A673 (cell line): ENCODE measurements at regions not wholly inside any gene's neighbourhood (a gene's known extent, or its start where the extent isn't known, plus 50 kb on each side); places are given as distances from the start of the nearest gene placed in this dataset.

ENCODE experiments used
- BruUV-seq: library from RNA; stranded (reverse); fragments of 400-500 nt; replicated peaks from 2 replicates; lab custom pipeline; 2021; lab: Mats Ljungman, UMichigan
- CTCF ChIA-PET: fragments of 300-600 bp; sonication (Branson Sonifier 250); formaldehyde crosslinking; loops from one replicate; lab custom pipeline; 2022; ENCODE audit warnings: antibody characterized with exemption; lab: Charles Lee
- POLR2A ChIA-PET: fragments of 300-600 bp; sonication (Branson Sonifier 250); formaldehyde crosslinking; loops from one replicate; lab custom pipeline; 2022; ENCODE audit warnings: antibody characterized with exemption; ENCODE audit not compliant: low non-redundant PET; lab: Charles Lee
- DNase-seq: peaks from one replicate; pipeline ENCODE4 v3.0.0-alpha.2; 2015; ENCODE audit warnings: low spot score
- H3K27ac ChIP-seq: fragments of 200-600 bp; sonication (generic); 2 replicates; pipeline ENCODE4 v1.5.1; 2016; ENCODE audit warnings: mixed run types, low read depth, mild to moderate bottlenecking, mixed read lengths, antibody characterized with exemption, low read length; ENCODE audit not compliant: poor library complexity, severe bottlenecking
- H3K27me3 ChIP-seq: fragments of 200-600 bp; sonication (generic); replicated peaks from 2 replicates; pipeline ENCODE4 v1.6.1; 2017; ENCODE audit warnings: mixed run types, low read depth, mild to moderate bottlenecking, mixed read lengths, antibody characterized with exemption, low read length; ENCODE audit not compliant: insufficient read depth, poor library complexity
- H3K36me3 ChIP-seq: fragments of 200-600 bp; sonication (generic); 2 replicates; pipeline ENCODE4 v1.6.1; 2016; ENCODE audit warnings: mixed run types, mild to moderate bottlenecking, mixed read lengths, antibody characterized with exemption, low read length; ENCODE audit not compliant: insufficient read depth, poor library complexity, severe bottlenecking
- H3K4me1 ChIP-seq: fragments of 200-600 bp; sonication (generic); 2 replicates; pipeline ENCODE4 v1.6.1; 2017; ENCODE audit warnings: mixed run types, mild to moderate bottlenecking, mixed read lengths, antibody characterized with exemption, low read length; ENCODE audit not compliant: insufficient read depth, poor library complexity, severe bottlenecking
- H3K4me3 ChIP-seq: fragments of 200-600 bp; sonication (generic); 2 replicates; pipeline ENCODE4 v1.5.1; 2016; ENCODE audit warnings: low read depth, mixed run types, mild to moderate bottlenecking, mixed read lengths, low read length; ENCODE audit not compliant: poor library complexity, severe bottlenecking
- H3K9me3 ChIP-seq: fragments of 200-600 bp; sonication (generic); 2 replicates; pipeline ENCODE4 v1.6.1; 2016; ENCODE audit warnings: mixed run types, low read depth, mild to moderate bottlenecking, mixed read lengths, antibody characterized with exemption, low read length; ENCODE audit not compliant: poor library complexity, severe bottlenecking
- CTCF ChIP-seq: fragments of 300-800, 200-600 bp; sonication (generic); conservative IDR thresholded peaks from 2 replicates; pipeline ENCODE4 v1.5.1; 2017; ENCODE audit warnings: low read depth, mild to moderate bottlenecking, antibody characterized with exemption, low read length, moderate library complexity, mixed read lengths
- EZH2 ChIP-seq: fragments of 200-600 bp; sonication (generic); IDR thresholded peaks from 2 replicates; pipeline ENCODE4 v1.6.1; 2017; ENCODE audit warnings: borderline replicate concordance, low read depth, mild to moderate bottlenecking, mixed read lengths, antibody characterized with exemption, low read length; ENCODE audit not compliant: poor library complexity, severe bottlenecking
- intact Hi-C: fragments of 100-400 bp; cut with micrococcal nuclease; formaldehyde crosslinking; loops from one replicate; pipeline ENCODE4 v1.10.0; 2022; ENCODE audit not compliant: unreplicated experiment

DNA sequence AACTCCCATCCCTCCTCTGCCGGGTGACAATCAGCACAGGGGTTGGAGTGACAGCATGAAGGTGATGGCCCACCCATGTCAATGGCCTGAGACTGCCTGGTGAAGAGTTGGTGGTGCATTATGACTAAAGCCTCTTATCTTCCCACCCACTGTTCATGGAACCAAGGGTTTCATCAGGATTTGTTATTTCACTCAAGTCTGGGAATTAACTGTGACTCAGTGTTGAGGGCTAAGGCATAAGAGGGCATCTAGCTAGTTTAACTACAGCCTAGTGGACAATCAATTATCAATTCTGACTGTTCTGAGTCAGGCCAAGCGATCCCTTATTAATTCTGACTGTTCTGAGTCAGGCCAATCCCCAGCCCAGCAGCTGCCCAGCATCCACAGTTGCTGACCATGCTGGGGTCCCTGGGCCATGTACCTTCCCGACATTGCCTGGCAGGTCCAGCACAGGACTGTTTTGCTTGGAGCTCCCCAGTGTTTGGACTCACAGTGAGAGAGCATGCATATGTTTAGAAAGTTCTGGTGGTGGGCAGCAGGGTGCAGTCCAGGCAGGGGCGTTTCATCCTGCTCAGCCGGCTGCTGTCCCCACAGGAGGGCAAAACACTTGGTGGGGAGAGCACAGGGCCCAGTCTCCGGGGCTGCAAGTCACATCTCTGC is 65.5 kb downstream of the RASL11A start:
- Histone ChIP-seq H3K36me3 (no peaks in the 10 kb centered on the region), H3K4me3 (no peak overlapping the region), H3K27me3 (peaks cover 15% of the 10 kb centered on the region), H3K27ac (no peak overlapping the region), H3K9me3 (no peaks in the 10 kb centered on the region), H3K4me1 (no peaks in the 10 kb centered on the region)
- CTCF ChIA-PET = interaction anchor here (1.9 kb wide), 1 partner anchor 351 kb away, joined by 4 read pairs; no protein-coding TSS in a partner anchor
- intact Hi-C loops = no loop called here
- DNase-seq = no peak
- no TSS peak for BruUV-seq
- POLR2A ChIA-PET = no interaction called here
- no peak for TF ChIP-seq EZH2
- no peak for TF ChIP-seq CTCF

- CTCF ChIA-PET = interaction anchor here (1.9 kb wide), 1 partner anchor 353 kb away, joined by 4 read pairs; no protein-coding TSS in a partner anchor
- BruUV-seq = no TSS peak
- intact Hi-C loops = no loop called here
- Histone ChIP-seq H3K9me3 (no peaks in the 10 kb centered on the region), H3K27me3 (peaks cover 29% of the 10 kb centered on the region), H3K4me3 (no peak overlapping the region), H3K36me3 (no peaks in the 10 kb centered on the region), H3K27ac (no peak overlapping the region), H3K4me1 (no peaks in the 10 kb centered on the region)
- DNase-seq = no peak
- TF ChIP-seq CTCF (no peak), EZH2 (no peak)
- POLR2A ChIA-PET = no interaction called here
Measured at GRCh38 chr13:27338207-27338606, 67.6 kb downstream of the RASL11A start.

DNA sequence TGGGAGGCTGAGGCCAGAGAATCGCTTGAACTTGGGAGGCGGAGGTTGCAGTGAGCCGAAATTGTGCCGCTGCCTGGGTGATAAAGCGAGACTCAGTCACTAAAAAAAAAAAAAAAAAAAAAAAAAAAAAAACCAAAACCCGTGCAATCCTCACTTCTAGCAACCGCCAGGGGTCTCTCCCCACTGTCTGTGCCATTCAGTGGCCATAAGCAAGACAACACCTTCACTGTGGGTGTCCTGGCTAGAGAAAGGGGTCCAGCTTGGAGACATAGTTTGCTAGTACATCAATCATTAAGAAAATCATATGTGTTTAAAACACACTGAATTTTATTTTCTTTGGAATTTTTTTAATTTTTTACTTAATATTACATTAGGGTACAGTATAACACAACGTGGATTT is 68.2 kb downstream of the RASL11A start:
- DNase-seq = peak; percentile 31
- H3K9me3 ChIP-seq = no peaks in the 10 kb centered on the region
- POLR2A ChIA-PET = no interaction called here
- H3K27ac ChIP-seq = no peak overlapping the region
- H3K4me1 ChIP-seq = no peaks in the 10 kb centered on the region
- CTCF ChIA-PET = interaction anchor here (0.6 to 0.7 kb wide), 4 partner anchors 8 to 623 kb away, joined by 3 to 8 read pairs (median 6); no protein-coding TSS in a partner anchor
- no TSS peak for BruUV-seq
- peaks cover 35% of the 10 kb centered on the region for H3K27me3 ChIP-seq
- intact Hi-C loops = no loop called here
- TF ChIP-seq CTCF (no peak), EZH2 (no peak)
- H3K4me3 ChIP-seq = no peak overlapping the region
- H3K36me3 ChIP-seq = no peaks in the 10 kb centered on the region
